ENCODE measurements at regions not wholly inside any gene's neighbourhood (a gene's known extent, or its start where the extent isn't known, plus 50 kb on each side); places are given as distances from the start of the nearest gene placed in this dataset.
"Not testable (repeated sequence)": the region's sequence is repeated elsewhere in the genome, so short reads cannot be mapped to it uniquely, and the experiment has no call there.

DNA sequence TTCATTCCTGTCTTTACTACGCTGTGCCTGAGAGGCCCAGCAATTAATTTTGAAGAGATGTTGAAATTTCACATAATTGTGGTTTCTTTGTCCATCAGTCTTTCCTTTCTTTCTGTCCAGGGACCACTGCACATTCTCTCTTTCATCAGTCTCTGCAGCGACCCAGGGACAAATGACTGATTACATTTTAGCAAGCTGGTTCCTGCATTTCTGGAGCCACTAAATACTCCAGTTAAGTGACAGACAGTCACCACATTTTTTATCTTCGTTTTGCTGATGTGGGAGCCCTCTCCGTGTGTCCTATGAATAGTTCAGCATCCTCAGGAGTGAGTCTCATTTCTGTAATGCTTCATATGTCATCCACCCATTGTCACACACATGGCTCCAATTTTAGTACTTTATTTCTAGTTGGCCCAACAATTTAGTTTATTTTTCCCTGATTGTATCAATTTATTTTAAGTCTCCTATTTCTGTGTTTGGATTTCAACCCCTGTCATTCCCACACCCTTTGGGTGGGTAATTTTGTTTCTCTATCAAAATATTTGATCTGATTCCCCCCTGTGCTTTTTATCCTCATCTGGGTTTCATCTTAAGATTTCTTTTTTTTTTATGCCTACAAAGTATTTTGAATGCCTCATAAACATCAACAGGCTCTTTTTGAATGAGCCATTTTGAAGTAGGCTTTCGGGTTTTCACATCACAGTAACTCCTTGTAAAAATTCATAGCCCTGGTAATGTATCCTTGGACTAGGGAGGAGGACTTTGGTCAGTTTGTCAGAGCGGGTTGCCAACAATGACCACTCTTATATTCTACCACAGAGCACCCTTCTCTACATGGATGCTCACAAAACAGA lies 1196.5 kb downstream of the GALC start:
- DNase-seq (ENCODE audit: low read depth), result no peak

DNA sequence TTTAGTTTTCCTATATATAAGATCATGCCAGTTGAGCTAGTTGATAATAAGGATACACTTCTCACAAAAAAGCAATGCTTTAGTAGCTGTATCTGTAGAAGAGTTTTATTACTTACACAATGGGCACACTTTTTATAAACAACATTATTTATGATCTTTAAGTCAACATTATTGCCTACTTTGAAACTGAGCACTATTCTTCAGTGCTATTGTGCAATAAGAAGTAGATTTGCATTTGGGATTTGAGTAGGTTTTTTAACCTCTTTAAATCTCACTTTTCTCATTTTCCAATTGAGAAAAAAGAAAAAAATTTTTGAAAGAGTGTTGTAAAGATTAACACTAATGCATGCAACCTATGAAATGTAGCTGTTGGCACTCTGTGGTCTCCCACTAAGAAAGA lies 1198.3 kb downstream of the GALC start:
- DNase-seq (ENCODE audit: low read depth), result no peak

DNA sequence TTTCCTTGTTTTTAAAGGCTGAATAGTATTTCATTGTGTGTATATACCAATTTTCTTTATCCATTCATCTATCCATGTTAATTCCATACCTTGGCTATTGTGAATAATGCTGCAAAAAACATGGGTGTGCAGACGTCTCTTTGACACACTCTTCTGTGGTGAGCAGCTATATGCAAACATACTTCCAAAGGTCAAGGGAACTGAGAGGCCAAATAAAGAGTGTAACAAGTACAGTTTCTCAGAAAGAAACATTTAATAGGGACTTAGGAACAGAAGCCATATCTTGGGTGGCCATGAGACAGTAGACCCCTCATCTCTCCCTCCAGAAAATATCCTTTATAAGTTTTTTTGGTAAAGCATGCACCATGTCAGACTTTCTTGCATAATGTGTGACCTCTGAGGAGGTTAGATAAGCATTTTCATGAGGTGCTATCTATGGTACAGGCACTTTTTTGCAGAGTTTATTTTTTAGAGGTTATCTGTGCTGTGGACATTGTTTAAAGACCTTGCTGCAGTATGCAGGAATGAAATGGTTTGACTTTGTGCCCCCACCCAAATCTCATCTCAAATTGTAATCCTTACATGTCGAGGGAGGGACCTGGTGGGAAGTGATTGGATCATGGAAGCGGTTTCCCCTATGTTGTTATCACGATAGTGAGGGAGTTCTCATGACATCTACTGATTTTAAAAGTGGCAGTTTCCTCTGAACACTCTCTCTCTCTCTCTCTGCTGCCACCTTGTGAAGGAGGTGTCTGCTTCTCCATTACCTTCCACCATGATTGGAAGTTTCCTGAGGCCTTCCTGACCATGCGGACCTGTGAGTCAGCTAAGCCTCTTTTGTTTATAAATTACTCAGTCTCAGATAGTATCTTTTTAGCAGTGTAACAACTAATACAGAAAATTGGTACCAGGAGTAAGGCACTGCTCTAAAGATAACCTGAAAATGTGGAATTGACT lies 1202.3 kb downstream of the GALC start:
- no peak for DNase-seq (ENCODE audit: low read depth)

DNA sequence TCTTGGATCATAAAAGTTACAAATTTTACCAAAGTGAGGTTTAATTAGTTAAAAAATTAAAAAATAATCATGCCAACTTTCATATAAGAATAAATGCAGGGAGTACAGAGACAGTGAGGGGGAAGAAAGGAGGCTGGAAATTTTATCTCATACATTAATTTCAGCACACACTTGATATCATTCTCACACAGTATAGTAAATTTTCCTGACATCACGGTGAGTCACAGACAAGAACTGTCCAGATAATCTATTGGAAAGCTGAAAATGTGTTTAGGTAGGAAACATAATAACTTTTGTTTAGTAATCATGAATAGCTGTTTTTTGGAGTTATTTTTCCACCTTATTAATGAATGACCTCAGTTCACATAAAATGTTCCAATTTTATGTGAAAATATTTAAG lies 1204.8 kb downstream of the GALC start:
- no peak for DNase-seq (ENCODE audit: low read depth)

GRCh38 chr14:86787717-86788116 lies 1205.3 kb downstream of the GALC start:
- no peak for DNase-seq (ENCODE audit: low read depth)

DNA sequence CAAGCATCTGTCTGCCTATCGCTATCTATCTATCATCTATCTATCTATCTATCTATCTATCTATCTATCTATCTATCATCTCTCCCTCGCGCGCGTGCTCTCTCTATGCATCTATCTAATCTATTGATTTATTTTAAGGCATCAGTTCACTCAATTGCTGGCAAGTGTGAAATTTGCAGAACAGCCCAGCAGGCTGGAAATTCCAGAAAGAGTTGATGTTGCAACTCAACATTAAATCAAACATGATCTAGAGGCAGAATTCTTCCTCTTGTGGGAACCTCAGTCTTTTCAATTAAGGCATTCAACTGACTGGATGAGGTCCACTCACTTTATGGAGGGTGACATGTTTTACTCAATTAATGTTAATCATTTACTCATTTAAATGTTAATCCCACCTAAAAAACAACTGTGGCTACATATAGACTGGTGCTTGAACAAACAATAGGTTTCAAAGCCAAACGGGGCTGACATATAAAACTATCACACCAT lies 1210.8 kb downstream of the GALC start:
- DNase-seq (ENCODE audit: low read depth), result no peak

DNA sequence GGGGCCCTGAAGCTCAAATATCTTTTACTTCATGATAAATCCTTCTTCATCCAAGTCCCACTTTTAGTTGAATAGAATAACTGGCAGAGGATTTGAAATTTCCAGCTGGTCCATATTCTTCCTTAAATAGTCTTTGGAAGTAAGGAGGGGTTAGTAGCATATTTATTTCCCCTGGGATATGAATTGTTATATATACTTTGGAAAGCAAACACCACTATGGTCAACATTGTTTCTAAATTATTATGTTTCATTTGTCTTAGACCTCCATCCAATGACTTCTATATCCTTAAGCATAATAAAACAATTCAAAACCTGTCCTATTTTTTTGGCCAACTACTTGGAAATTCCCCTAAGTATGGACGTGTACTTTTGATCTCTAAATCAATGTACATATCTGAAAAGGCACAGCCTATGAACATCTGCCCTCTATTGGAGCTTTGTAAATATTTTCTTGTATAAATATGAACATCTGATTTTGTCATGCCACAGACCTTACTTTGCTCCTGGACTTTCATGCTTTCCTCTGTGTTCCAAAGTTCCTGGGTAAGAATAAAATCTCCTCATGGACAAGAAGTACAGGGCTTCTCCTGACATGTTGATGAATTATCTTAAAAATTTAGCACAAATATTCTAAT lies 1212.0 kb downstream of the GALC start:
- DNase-seq (ENCODE audit: low read depth), result no peak

GRCh38 chr14:86780461-86780860 lies 1212.5 kb downstream of the GALC start:
- DNase-seq (ENCODE audit: low read depth), result no peak

- DNase-seq (ENCODE audit: low read depth), result no peak
Measured at GRCh38 chr14:86779416-86779815, 1213.6 kb downstream of the GALC start.

DNA sequence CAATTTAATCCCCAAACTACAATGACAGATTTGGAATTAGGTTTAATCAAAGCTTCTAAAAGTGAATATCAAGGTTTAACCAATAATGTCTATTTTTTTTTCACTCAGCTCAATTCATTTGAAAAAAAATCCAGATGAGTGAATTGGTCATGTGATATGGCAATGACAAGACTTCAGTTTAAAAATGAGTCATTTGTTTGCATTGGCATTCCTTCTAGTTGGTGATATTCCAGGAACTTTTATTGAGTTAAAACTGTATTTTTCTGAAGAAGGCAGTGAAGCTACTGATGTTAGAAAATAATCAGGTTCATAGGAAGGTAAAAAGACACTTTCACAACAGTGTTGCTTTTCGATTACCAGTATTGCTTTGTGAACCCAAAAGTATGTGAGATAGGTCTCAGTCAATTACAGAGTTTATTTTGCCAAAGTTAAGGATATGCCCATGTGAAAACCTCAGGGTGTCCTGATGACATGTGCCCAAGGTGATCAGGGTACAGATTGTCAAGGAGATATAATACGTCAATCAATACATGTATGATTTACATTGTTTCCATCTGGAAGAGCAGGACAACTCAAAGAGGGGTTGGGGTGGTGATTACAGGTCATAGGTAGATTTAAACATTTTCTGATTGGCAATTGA lies 1214.9 kb downstream of the GALC start:
- DNase-seq (ENCODE audit: low read depth), result no peak

DNA sequence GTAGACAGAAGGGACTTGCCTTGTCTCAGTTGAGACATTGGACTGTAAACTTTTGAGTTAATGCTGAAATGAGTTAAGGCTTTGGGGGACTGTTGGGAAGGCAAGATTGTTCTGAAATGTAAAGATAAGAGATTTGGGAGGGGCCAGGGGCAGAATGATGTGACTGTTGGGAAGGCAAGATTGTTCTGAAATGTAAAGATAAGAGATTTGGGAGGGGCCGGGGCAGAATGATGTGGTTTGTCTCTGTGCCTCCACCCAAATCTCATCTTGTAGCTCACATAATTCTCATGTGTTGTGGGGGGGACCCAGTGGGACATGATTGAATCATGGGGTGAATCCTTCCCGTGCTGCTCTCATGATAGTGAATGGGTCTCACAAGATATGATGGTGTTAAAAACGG lies 1217.1 kb downstream of the GALC start:
- not testable (repeated sequence) for DNase-seq (ENCODE audit: low read depth)

- no peak for DNase-seq (ENCODE audit: low read depth)
Measured at GRCh38 chr14:86774916-86775315, 1218.1 kb downstream of the GALC start.

GRCh38 chr14:86772075-86772474 lies 1220.9 kb downstream of the GALC start:
- no peak for DNase-seq (ENCODE audit: low read depth)

GRCh38 chr14:86770186-86770585 lies 1222.8 kb downstream of the GALC start:
- DNase-seq (ENCODE audit: low read depth), result no peak

DNA sequence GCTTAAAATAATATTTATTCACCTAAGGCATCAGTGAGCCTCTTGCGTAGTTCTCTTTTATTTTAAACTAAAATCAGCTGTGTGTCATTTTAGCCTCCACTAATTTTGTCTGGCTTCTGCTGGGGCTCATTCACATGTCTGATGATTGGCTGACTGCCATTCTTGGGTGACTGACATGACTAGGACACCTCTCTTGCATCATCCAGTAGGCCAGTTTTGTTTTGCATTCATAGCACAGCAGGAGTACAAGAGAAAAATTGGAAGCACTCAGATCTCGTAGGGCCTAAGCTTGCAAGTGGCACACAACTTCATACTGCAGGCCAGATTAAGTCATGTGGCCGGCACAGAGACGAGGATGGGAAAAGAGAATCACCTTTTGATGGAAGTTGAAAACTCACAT lies 1226.5 kb downstream of the GALC start:
- DNase-seq (ENCODE audit: low read depth), result no peak

DNA sequence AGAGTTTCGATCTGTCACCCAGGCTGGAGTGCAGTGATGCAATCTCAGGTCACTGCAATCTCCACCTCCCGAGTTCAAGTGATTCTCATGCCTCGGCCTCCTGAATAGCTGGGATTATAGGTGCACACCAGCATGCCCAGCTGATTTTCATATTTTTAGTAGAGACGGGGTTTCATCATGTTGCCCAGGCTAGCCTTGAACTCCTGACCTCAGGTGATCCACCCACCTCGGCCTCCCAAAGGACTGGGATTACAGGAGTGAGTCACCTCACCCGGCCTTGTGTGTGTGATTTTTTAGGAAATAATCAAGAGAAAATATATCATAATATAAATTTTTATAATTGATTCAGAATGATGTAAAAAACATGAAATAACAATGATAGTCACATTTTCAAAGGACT lies 1231.4 kb downstream of the GALC start:
- no peak for DNase-seq (ENCODE audit: low read depth)

DNA sequence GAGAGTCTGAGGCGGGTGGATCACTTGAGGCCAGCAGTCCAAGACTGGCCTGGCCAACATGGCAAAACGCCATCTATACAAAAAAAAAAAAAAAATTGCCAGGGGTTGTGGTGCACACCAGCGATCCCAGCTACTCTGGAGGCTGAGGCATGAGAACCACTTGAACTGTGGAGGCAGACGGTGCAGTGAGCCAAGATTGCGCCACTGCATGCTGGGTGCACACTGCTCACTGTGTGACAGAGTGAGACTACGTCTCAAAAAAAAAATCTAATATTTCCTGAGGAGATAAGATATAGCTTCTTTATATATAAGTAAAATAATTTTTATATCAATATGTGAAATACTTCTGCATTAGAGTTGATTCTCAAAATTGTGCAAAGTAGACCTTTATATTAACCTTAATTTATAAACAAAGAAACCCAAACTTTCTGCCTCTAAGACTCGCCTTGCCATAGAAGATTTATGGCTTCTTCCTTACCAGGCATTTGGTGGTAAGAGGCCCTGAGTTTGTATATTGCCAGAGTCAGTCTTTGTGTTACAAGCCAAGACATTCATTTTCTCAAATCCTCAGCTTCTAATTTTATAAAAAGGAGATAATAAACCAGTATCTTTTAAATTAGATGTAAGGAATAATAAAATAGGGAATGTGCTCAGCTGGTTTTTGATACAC lies 1226.7 kb downstream of the FLRT2 start:
- DNase-seq (ENCODE audit: low read depth), result no peak

DNA sequence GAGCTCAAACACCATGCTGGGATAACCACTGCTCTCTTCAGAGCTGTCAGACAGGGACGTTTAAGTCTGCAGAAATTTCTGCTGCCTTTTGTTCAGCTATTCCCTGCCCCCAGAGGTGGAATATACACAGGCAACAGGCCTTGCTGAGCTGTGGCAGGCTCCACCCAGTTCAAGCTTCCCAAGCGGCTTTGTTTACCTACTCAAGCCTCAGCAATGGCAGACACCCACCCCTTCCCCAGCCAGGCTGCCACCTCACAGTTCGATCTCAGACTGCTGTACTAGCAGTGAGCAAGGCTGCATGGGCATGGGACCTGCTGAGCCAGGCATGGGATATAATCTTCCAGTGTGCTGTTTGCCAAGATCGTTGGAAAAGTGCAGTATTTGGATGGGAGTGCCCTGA lies 1220.5 kb downstream of the FLRT2 start:
- DNase-seq (ENCODE audit: low read depth), result not testable (repeated sequence)

DNA sequence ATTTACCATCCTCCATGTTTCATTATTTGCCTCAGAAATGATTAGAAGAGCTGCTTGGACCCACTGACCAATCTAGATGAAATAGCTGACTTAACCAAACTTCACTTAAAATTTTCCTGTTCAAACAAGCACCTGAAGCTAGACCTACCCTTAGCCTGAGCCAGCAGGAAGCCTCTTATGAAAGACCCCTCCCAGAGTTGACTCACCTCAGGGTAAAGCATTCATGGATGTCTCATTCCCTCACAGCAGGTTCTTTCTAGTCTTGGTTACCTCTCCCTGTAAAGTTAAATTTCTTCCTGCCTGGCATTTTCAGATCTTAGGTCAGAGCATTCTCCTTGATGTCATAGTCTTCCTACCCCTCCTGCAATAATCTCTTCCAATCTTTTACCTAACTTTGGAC lies 1209.8 kb downstream of the FLRT2 start:
- no peak for DNase-seq (ENCODE audit: low read depth)

DNA sequence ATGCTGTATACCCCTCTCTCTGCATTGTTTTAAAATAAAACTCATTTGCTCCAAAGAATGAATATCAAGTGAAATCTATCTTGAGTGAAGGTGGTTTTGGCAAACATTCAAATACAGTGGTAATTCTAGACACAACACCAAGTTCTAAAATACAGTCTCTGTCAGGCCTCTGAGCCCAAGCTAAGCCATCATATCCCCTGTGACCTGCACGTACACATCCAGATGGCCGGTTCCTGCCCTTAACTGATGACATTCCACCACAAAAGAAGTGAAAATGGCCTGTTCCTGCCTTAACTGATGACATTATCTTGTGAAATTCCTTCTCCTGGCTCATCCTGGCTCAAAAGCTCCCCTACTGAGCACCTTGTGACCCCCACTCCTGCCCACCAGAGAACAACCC lies 1201.5 kb downstream of the FLRT2 start:
- not testable (repeated sequence) for DNase-seq (ENCODE audit: low read depth)

DNA sequence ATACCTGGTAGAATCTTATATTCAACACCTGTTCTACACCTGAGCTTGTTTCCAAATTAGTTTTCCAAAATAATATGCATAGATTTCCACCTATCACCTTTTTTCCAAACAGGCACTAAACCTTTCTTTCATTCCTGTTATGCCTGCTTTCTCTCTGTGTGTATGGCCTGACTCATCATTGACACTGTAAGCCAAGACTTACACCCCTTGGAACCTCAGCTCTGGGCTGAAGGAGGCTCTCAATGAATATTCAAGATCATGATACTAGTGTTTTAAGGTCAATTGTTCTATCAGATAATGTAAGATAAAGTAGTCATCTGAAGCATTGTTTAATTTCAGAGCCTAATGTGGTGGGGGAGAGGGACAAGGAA lies 1193.3 kb downstream of the FLRT2 start:
- DNase-seq (ENCODE audit: low read depth), result no peak
